ENCODE measurements at regions not wholly inside any gene's neighbourhood (a gene's known extent, or its start where the extent isn't known, plus 50 kb on each side); places are given as distances from the start of the nearest gene placed in this dataset.

DNA sequence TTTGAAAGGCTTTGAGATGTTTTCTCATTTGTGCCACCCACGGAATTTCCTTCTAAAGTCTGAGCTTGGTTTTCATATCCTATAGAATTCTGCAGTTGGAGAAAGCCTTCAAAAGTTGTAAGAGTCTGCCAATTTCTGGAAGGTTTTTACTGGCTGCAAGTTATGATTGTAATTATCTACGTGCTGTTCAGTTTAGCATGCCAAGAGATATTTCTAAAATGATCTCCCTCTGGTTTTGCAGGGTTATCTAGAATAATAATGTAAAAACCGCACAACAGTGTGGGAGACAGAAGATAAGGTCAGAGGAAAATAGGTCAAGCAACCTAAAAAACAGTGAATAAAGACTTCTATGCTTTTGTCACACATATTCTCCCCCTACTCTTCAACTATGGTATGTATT lies 69.3 kb downstream of the MTERF1 start:
- no peak for DNase-seq (ENCODE audit: low read depth, low spot score)
- Histone ChIP-seq H3K27ac (no peak overlapping the region), H3K9me3 (ENCODE audit: low read depth, low read length) (no peaks in the 10 kb centered on the region), H3K9ac (ENCODE audit: insufficient read length) (no peak overlapping the region), H3K4me3 (no peak overlapping the region), H3K36me3 (ENCODE audit: insufficient read depth, low read length) (no peaks in the 10 kb centered on the region)
- no peak for TF ChIP-seq POLR2AphosphoS5 (IDR thresholded peaks at IDR 0.05; ENCODE audit: borderline replicate concordance, low read depth, low read length)
- no peak for TF ChIP-seq EZH2 (IDR thresholded peaks at IDR 0.05)
- no peak for TF ChIP-seq FOXP2 (optimal IDR thresholded peaks at IDR 0.05; ENCODE audit: control extremely low read depth, extremely low read length, insufficient read depth)

DNA sequence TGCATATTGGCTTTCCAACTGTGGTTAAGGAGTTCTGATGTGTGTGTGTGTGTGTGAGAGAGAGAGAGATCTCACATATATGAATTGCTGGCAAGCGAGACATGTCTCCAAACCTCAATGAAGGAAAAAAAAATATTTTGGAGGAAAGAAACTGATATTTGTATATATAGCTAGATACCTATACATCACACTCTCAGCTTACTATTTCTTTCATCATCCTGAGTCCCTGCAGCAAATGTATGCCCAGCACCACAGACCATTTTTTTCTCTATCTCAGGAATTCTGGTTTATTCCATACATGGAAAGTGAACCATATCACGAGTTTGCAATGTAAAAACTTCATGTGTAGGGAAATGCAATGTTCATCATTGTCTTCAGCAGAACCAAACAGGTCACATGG lies 68.9 kb downstream of the MTERF1 start:
- Histone ChIP-seq H3K27ac (no peak overlapping the region), H3K9me3 (ENCODE audit: low read depth, low read length) (no peaks in the 10 kb centered on the region), H3K36me3 (ENCODE audit: insufficient read depth, low read length) (no peaks in the 10 kb centered on the region), H3K9ac (ENCODE audit: insufficient read length) (no peak overlapping the region), H3K4me3 (no peak overlapping the region)
- TF ChIP-seq EZH2 (IDR thresholded peaks at IDR 0.05): no peak
- TF ChIP-seq FOXP2 (optimal IDR thresholded peaks at IDR 0.05; ENCODE audit: control extremely low read depth, extremely low read length, insufficient read depth): no peak
- no peak for TF ChIP-seq POLR2AphosphoS5 (IDR thresholded peaks at IDR 0.05; ENCODE audit: borderline replicate concordance, low read depth, low read length)
- DNase-seq (ENCODE audit: low read depth, low spot score): no peak

DNA sequence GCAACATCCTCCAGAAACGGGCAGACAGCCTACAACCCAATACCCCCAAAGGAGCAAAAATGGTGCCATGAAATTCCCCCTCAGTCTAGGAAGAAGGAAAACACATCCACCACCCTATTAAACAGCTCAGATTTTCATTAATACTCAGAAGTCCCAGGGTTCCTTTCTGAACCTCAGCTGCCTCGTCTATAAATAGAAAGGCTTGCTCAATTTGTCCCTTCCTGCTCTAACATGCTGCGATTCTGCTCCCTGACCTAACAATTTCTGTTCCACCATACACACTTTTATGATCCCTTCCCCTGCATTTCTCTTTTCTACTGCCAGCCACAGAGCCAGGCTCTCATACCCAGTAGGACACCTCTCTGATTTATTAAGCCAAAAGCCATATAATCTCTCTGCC lies 68.1 kb downstream of the MTERF1 start:
- Histone ChIP-seq H3K9me3 (ENCODE audit: low read depth, low read length) (no peaks in the 10 kb centered on the region), H3K9ac (ENCODE audit: insufficient read length) (peak overlapping the region; percentile 29), H3K36me3 (ENCODE audit: insufficient read depth, low read length) (no peaks in the 10 kb centered on the region), H3K4me3 (no peak overlapping the region), H3K27ac (no peak overlapping the region)
- no peak for TF ChIP-seq POLR2AphosphoS5 (IDR thresholded peaks at IDR 0.05; ENCODE audit: borderline replicate concordance, low read depth, low read length)
- no peak for TF ChIP-seq EZH2 (IDR thresholded peaks at IDR 0.05)
- TF ChIP-seq FOXP2 (optimal IDR thresholded peaks at IDR 0.05; ENCODE audit: control extremely low read depth, extremely low read length, insufficient read depth): no peak
- DNase-seq (ENCODE audit: low read depth, low spot score): no peak

DNA sequence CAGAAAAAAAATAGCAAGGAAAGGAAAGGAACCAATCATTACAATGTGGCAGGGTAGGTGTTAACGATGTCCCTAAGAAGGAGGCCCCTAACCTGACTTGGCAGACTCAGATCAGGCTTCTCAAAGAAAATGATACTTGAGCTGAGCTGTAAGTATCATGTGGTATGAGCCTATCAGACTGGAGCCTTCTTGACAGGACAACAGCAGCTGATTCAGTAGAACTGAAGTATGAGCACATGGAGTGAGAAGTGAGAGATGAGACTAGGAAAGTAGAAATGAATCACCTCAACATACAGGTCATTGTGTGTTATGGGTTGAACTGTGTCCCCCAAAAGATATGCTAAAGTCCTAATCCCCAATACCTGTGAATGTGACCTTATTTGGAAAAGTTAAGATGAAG lies 66.3 kb downstream of the MTERF1 start:
- H3K9me3 ChIP-seq (ENCODE audit: low read depth, low read length): no peaks in the 10 kb centered on the region
- no peak overlapping the region for H3K9ac ChIP-seq (ENCODE audit: insufficient read length)
- H3K4me3 ChIP-seq: no peak overlapping the region
- no peak for DNase-seq (ENCODE audit: low read depth, low spot score)
- no peaks in the 10 kb centered on the region for H3K36me3 ChIP-seq (ENCODE audit: insufficient read depth, low read length)
- TF ChIP-seq FOXP2 (optimal IDR thresholded peaks at IDR 0.05; ENCODE audit: control extremely low read depth, extremely low read length, insufficient read depth): no peak
- TF ChIP-seq POLR2AphosphoS5 (IDR thresholded peaks at IDR 0.05; ENCODE audit: borderline replicate concordance, low read depth, low read length): no peak
- TF ChIP-seq EZH2 (IDR thresholded peaks at IDR 0.05): no peak
- H3K27ac ChIP-seq: no peak overlapping the region

All from SK-N-MC (cell line).